DOHH2 (cell line): ENCODE measurements at regions not wholly inside any gene's neighbourhood (a gene's known extent, or its start where the extent isn't known, plus 50 kb on each side); places are given as distances from the start of the nearest gene placed in this dataset.

ENCODE experiments used
- H3F3A ChIP-seq: fragments of 200-600 bp; sonication (generic), shearing (Covaris generic); 2 replicates; pipeline ENCODE4 v1.6.0; 2016; ENCODE audit warnings: antibody characterized with exemption, mild to moderate bottlenecking; ENCODE audit not compliant: control insufficient read depth, insufficient read depth
- H3K27ac ChIP-seq: fragments of 200-600 bp; sonication (generic); 2 replicates; pipeline ENCODE4 v1.5.1; 2014; ENCODE audit warnings: low read depth, mild to moderate bottlenecking, low read length, moderate library complexity
- H3K27me3 ChIP-seq: fragments of 200-600 bp; sonication (generic); 2 replicates; pipeline ENCODE4 v1.6.1; 2014; ENCODE audit warnings: mild to moderate bottlenecking, low read length, mixed read lengths; ENCODE audit not compliant: control insufficient read depth
- H3K36me3 ChIP-seq: fragments of 200-600 bp; sonication (generic); 2 replicates; pipeline ENCODE4 v1.6.1; 2014; ENCODE audit warnings: mild to moderate bottlenecking, low read length, moderate library complexity, mixed read lengths; ENCODE audit not compliant: control insufficient read depth
- H3K4me1 ChIP-seq: fragments of 200-600 bp; sonication (generic); 2 replicates; pipeline ENCODE4 v1.6.1; 2014; ENCODE audit warnings: mild to moderate bottlenecking, low read length, mixed read lengths; ENCODE audit not compliant: control insufficient read depth
- H3K4me2 ChIP-seq: fragments of 200-600 bp; sonication (generic); 2 replicates; pipeline ENCODE4 v1.6.0; 2014; ENCODE audit warnings: mild to moderate bottlenecking, low read length, moderate library complexity
- H3K4me3 ChIP-seq: fragments of 200-600 bp; sonication (generic); 2 replicates; pipeline ENCODE4 v1.5.1; 2014; ENCODE audit warnings: mild to moderate bottlenecking, low read length, mixed read lengths
- H3K79me2 ChIP-seq: fragments of 200-600 bp; sonication (generic); 2 replicates; pipeline ENCODE4 v1.6.1; 2014; ENCODE audit warnings: mild to moderate bottlenecking, low read length, mixed read lengths; ENCODE audit not compliant: control insufficient read depth
- H3K9me2 ChIP-seq: fragments of 200-600 bp; sonication (generic); replicated peaks from 2 replicates; pipeline ENCODE4 v1.6.1; 2014; ENCODE audit warnings: mild to moderate bottlenecking, low read length, mixed read lengths; ENCODE audit not compliant: control insufficient read depth
- H3K9me3 ChIP-seq: fragments of 200-600 bp; sonication (generic); 2 replicates; pipeline ENCODE4 v1.6.1; 2014; ENCODE audit warnings: antibody characterized with exemption, low read length, mixed read lengths; ENCODE audit not compliant: control insufficient read depth, insufficient read depth
- H4K20me1 ChIP-seq: fragments of 200-600 bp; sonication (generic); 2 replicates; pipeline ENCODE4 v1.6.0; 2014; ENCODE audit warnings: low read depth, mild to moderate bottlenecking, antibody characterized with exemption, low read length, moderate library complexity; ENCODE audit not compliant: control insufficient read depth, insufficient read depth
- CTCF ChIP-seq: fragments of 200-600 bp; sonication (generic); IDR thresholded peaks from one replicate; pipeline ENCODE4 v1.5.1; 2014; ENCODE audit warnings: antibody characterized with exemption, mild to moderate bottlenecking, low read depth, low read length; ENCODE audit not compliant: poor library complexity, severe bottlenecking
- EZH2phosphoT487 ChIP-seq: fragments of 200-600 bp; sonication (generic); IDR thresholded peaks from 2 replicates; pipeline ENCODE4 v1.6.1; 2017; ENCODE audit warnings: borderline replicate concordance, mild to moderate bottlenecking, antibody characterized with exemption, low read length, moderate library complexity, mixed read lengths

GRCh38 chr1:111563619-111564018 is 56.0 kb upstream of the RAP1A start:
- H3K27ac ChIP-seq, result no peak overlapping the region
- H3K27me3 ChIP-seq, result no peaks in the 10 kb centered on the region
- no peaks in the 10 kb centered on the region for H3F3A ChIP-seq
- H3K9me3 ChIP-seq, result no peaks in the 10 kb centered on the region
- H3K4me2 ChIP-seq, result no peak overlapping the region
- H3K4me3 ChIP-seq, result no peak overlapping the region
- TF ChIP-seq CTCF (no peak), EZH2phosphoT487 (no peak)
- H4K20me1 ChIP-seq, result no peaks in the 10 kb centered on the region
- no peaks in the 10 kb centered on the region for H3K36me3 ChIP-seq
- no peaks in the 10 kb centered on the region for H3K9me2 ChIP-seq
- H3K4me1 ChIP-seq, result no peaks in the 10 kb centered on the region
- no peaks in the 10 kb centered on the region for H3K79me2 ChIP-seq

DNA sequence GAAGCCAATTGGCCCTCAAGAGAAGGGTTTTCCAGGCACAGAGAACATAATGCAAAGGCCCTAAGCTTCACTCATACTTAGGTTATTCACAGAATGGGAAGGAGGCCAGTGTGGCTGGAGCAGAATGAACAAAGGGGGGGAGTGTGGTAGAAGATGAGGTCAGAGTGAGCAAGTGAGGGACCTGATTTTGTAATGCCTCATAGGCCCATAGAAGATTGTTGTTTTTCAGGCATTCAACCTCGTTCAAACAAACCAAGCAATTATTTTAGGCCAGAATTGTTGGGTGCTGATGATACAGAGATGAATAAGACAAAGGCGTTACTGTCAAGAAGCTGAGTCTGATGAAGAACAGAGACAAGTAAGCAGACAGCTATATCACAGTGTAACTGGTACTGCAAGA is 54.5 kb upstream of the RAP1A start:
- Histone ChIP-seq H3K36me3 (no peaks in the 10 kb centered on the region), H3K27me3 (no peaks in the 10 kb centered on the region), H3K27ac (no peak overlapping the region), H3K4me2 (no peak overlapping the region), H3F3A (no peaks in the 10 kb centered on the region), H3K4me3 (no peak overlapping the region), H3K9me3 (no peaks in the 10 kb centered on the region), H3K79me2 (no peaks in the 10 kb centered on the region), H4K20me1 (no peaks in the 10 kb centered on the region), H3K4me1 (no peaks in the 10 kb centered on the region), H3K9me2 (no peaks in the 10 kb centered on the region)
- TF ChIP-seq CTCF (no peak), EZH2phosphoT487 (no peak)

DNA sequence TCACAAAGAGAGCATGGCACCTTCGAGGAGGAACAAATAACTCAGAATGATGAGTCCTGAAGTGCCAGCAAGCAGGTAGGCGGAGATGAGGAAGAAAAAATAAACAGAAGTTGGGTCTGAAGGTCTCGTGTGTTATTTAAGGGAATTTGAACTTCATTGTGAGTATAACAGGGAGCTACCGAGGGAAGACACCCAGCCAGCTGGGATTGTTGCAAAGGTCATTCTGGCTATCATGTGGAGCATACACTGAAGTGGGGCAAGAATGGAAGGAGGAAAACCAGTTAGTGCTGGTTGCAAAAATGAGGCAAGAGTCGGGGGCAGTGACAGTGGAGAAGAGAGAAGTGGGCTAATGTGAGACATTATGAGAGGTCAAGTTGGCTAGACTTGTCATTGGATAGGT is 53.6 kb upstream of the RAP1A start:
- TF ChIP-seq CTCF (no peak), EZH2phosphoT487 (no peak)
- Histone ChIP-seq H3K4me1 (peaks cover 8% of the 10 kb centered on the region; the same call in 1 of the 2 replicates), H3K27ac (no peak overlapping the region), H3K4me3 (no peak overlapping the region), H3K9me2 (no peaks in the 10 kb centered on the region), H4K20me1 (no peaks in the 10 kb centered on the region), H3F3A (no peaks in the 10 kb centered on the region), H3K9me3 (no peaks in the 10 kb centered on the region), H3K4me2 (no peak overlapping the region), H3K79me2 (no peaks in the 10 kb centered on the region), H3K27me3 (no peaks in the 10 kb centered on the region), H3K36me3 (no peaks in the 10 kb centered on the region)

- H3F3A ChIP-seq, result no peaks in the 10 kb centered on the region
- H3K9me3 ChIP-seq, result no peaks in the 10 kb centered on the region
- no peak overlapping the region for H3K4me2 ChIP-seq
- no peaks in the 10 kb centered on the region for H3K79me2 ChIP-seq
- TF ChIP-seq EZH2phosphoT487 (no peak), CTCF (no peak)
- no peaks in the 10 kb centered on the region for H3K27me3 ChIP-seq
- no peaks in the 10 kb centered on the region for H3K9me2 ChIP-seq
- no peak overlapping the region for H3K27ac ChIP-seq
- no peaks in the 10 kb centered on the region for H4K20me1 ChIP-seq
- no peaks in the 10 kb centered on the region for H3K36me3 ChIP-seq
- peaks cover 8% of the 10 kb centered on the region; the same call in 1 of the 2 replicates for H3K4me1 ChIP-seq
- H3K4me3 ChIP-seq, result no peak overlapping the region
These were observed 51.4 kb upstream of the RAP1A start for GRCh38 chr1:111568160-111568647.
